GM21367 (cell line): ENCODE measurements at regions not wholly inside any gene's neighbourhood (a gene's known extent, or its start where the extent isn't known, plus 50 kb on each side); places are given as distances from the start of the nearest gene placed in this dataset.
A peak's percentile ranks its signal among the peaks of the same experiment; 100 is the strongest.
"Not testable (repeated sequence)": the region's sequence is repeated elsewhere in the genome, so short reads cannot be mapped to it uniquely, and the experiment has no call there.

ENCODE experiments used
- ATAC-seq: cut with Tn5 transposase; IDR thresholded peaks from one replicate; pipeline ENCODE4 v1.9.1; 2021; ENCODE audit not compliant: unreplicated experiment

DNA sequence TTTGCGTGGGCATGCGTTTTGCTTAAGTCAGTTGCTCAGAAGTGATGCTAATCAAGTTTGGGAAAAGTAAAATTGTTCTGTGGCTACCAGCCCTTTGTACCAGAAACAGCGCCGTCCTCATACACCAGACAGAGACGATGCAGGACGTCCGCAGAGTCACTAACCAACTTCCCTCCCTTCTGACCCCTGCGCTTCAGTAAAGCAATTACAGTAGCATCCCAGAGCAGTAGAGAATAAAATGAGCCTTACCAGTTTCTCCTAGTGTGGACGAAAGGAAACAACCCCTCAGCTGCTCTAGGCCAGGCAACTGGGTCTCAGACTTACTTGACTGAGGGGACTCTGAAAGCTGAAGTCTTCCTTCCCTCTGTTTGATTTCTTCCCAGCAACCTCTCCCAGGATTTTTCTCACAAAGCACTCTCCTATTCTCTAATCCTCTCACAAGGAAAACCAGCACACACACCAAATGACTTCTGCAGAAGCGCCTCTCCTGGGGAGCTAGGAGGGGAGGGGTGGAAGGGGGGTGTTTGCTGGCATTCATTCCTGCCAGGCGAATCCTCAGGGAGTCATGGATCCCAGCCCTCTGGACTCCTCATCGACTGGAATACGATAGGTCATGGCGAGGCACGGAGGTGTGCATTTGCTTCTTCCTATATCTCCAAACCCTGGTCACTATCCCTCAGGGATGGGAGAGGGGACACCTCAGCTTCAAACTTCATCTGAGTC, 56.0 kb upstream of the MID1 start:
- ATAC-seq: no peak

GRCh38 chrX:10677490-10677889, 57.1 kb upstream of the MID1 start:
- ATAC-seq: no peak

DNA sequence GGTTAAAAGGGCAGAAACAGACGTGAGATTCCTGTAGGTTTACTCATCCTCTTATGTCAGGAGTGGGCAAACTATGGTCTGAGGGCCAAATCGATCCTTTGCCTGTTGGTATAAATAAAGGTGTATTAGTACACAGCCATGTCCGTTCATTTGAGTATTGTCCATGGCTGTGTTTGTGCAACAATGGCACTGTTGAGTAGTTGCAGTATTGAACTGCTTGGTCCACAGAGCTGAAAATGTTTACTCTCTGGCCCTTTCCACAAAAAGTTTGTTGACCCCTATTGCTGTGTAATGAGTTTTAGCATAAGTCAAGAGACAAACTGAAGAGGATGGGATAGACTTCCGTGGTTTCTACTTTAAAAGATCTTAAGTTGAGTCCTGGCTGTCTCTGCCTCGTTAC, 59.0 kb upstream of the MID1 start:
- ATAC-seq: no peak

DNA sequence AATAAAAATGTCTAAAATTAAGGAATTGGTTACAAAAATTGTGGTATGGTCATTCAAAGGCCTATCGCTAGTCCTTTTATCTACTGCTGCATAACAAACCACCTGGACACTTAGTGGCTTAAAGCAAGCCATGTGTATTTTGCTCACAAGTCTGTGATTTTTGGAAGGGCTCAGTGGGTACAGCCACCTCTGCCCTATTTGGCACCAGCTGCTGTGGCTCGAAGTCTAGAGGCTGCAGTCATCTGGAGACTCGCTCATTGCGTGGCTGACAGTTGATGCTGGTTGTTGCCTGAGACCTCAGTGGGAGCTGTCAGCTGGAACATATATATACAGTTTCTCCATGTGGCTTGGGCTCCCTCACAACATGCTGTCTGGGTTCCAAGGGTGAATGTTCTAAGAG, 60.8 kb upstream of the MID1 start:
- ATAC-seq: no peak

DNA sequence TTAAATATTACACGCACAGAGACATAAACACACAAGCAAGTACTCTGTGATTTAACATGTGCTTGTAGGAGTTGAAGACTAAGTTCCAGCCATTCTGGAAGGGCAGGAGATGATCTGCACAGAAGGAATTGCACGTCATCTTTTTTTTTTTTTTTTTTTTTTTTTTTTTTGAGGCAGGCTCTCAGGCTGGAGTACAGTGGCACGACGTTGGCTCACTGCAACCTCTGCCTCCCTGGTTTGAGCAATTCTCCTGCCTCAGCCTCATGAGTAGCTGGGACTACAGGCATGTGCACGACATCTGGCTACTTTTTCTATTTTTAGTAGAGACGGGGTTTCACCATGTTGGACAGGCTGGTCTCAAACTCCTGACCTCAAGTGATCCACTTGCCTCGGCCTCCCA, 63.2 kb upstream of the MID1 start:
- ATAC-seq: not testable (repeated sequence)

DNA sequence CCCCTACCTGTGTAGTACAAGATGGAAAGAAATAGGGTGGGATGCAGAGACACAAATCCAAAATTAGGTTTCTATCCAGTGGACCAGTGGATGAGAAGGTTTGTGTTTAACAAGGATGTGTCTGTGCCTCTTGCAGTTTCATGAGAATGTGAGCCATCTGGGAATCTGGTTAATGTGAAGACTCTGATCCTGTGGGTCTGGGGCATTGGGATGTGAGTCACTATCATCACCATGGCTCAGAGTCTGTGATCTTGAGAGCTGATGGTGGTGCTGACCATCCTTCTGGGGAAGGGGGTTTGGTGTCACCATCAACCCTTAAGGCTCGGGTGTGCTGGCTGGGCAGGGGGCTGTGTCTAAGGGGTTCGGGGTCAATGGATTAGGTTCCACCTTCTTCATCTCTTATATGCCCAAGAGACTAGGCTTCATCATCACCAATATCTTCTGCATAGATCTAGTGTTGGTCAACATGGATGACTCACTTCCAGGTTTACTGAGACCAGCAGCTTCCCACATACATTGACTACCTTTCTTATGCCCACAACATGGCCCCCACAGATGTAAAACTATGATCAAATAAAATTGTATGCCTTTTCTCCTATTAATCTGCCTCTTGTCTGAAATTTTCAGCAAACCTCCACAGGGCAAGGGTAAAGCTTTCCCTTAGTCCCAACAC, 65.7 kb upstream of the MID1 start:
- ATAC-seq: no peak

DNA sequence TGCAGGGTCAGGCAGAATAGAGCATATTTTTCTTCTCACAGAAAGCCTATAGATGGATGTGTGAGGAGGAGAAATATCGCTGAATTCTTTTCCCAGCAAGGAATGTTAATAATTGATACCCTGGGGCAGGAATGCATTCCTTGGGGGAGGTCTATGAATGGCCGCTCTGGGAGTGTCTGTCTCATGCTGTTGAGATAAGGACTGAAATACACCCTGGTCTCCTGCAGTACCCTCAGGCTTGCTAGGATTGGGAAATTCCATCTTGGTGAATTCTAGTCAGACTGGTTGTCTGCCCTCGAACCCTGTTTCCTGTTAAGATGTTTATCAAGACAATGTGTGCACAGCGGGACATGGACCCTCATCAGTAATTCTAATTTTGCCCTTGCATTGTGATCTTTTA, 71.4 kb upstream of the MID1 start:
- ATAC-seq: not testable (repeated sequence)

DNA sequence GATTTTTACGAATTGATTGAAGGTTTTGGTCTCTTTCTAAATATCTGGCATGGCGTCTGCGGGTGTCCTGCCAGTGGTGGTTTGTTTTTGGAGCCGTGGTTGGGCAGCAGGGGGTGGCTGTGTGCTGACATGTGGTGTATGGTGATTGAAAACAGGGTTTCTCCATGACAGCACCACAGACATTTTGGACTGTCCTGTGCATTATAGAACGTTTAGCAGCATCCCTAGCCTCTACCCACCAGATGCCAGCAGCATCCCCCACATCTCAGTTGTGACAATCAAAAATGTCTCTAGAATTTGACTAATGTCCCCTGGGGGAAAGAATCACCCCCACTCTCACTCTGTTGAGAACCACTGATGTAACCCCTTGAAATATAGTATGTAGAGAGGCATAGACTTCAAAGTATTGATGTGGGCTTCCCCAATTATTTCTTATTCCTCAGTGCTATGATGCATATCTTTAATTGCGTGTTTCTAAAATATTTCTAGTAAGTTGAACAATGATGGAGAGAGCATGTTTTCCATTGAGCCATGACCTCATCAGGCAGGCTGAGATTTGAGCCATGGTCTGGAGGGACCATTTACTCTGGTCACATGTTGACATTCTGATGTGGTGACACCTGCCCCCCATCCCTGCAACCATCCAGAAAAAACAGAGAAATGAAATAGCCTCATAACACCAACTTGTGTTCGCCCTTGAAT, 77.4 kb upstream of the MID1 start:
- no peak for ATAC-seq

DNA sequence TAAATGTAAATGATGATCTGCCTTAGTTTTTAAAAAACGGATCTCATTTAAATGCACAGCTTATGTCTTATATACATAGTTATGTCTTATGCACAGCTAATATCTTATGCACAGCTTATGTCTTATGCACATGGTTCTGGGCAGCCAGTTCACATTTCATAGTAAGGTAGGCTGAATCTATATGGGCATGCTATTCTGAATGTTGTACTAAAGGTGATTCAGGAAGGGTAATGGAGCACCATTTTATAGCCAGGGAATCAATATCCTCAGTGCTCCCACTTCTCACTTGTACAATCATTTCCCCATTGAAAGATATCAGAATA, 77.9 kb upstream of the MID1 start:
- ATAC-seq: no peak

GRCh38 chrX:10702031-10702430, 81.6 kb upstream of the MID1 start:
- no peak for ATAC-seq

DNA sequence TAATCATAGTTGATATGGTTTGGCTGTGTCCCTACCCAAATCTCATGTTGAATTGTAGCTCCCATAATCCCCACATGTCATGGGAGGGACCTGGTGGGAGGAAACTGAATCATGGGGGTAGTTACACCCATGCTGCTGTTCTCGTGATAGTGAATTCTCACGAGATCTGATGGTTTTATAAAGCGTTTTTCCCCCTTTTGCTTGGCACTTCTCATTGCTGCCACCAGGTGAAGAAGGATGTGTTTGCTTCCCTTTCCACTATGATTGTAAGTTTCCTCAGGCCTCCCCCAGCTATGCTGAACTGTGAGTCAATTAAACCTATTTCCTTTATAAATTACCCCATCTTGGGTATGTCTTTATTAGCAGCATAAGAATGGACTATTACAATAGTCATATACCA, 86.0 kb upstream of the MID1 start:
- ATAC-seq: not testable (repeated sequence)

GRCh38 chrX:10707773-10708172, 87.4 kb upstream of the MID1 start:
- no peak for ATAC-seq

- ATAC-seq: no peak
Measured at GRCh38 chrX:10709276-10709675, 88.9 kb upstream of the MID1 start.

- ATAC-seq: no peak
Measured at GRCh38 chrX:10714531-10714930, 94.1 kb upstream of the MID1 start.

GRCh38 chrX:10722851-10723250, 102.5 kb upstream of the MID1 start:
- ATAC-seq: peak; percentile 60

- ATAC-seq: no peak
Measured at GRCh38 chrX:10725071-10725470, 104.7 kb upstream of the MID1 start.

GRCh38 chrX:10726647-10727046, 106.3 kb upstream of the MID1 start:
- ATAC-seq: no peak

DNA sequence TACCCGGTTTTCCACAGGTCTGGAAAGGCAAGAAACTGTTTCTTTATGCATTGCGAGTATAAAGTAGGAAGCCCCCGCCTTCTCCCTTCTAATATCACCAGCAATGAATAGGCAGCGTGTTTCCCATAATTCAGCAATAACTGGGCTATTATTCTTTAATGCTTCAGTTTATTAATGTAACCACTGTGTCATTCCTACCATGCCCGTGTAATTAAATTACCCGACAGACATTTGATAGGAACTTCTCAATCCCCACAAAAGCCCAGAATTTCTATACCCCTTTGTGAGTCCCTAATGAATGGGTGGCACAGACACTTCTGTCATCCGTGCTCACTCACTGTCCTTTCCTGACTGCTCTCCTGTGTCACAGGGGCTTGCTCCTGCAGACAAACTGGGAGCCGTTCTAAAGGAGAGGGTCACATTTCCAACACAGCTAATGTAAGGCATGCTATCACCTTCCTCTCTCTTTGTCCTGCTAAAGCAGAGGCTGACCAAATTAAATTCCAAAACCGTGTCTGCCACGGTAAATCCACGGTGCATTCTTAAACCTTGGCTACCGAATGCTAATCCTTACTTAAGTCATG, 108.5 kb upstream of the MID1 start:
- no peak for ATAC-seq

DNA sequence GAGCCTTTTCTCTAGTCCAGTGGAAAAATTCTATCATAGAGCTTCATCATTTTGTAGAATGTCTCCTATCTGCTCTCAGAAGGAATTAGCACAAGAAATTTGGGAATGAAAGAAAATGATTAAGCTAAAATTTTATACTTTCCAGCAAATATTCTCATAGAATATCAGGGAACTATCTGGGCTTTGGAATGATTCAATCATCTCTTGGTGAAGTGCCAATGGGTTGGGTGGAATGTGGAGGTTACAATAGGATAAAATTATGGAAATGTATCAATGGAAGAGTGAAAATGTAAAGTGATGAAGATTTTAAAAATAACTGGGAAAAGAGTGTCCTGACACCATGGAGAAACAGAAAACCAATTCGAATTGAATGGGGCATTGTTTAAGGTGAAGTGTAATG, 119.0 kb upstream of the MID1 start:
- no peak for ATAC-seq

- no peak for ATAC-seq
Measured at GRCh38 chrX:10741003-10741402, 120.6 kb upstream of the MID1 start.

- ATAC-seq: no peak
Measured at GRCh38 chrX:10741550-10741949, 121.2 kb upstream of the MID1 start.

- no peak for ATAC-seq
Measured at GRCh38 chrX:10743476-10743875, 123.1 kb upstream of the MID1 start.
